ENCODE measurements at regions not wholly inside any gene's neighbourhood (a gene's known extent, or its start where the extent isn't known, plus 50 kb on each side); places are given as distances from the start of the nearest gene placed in this dataset.

DNA sequence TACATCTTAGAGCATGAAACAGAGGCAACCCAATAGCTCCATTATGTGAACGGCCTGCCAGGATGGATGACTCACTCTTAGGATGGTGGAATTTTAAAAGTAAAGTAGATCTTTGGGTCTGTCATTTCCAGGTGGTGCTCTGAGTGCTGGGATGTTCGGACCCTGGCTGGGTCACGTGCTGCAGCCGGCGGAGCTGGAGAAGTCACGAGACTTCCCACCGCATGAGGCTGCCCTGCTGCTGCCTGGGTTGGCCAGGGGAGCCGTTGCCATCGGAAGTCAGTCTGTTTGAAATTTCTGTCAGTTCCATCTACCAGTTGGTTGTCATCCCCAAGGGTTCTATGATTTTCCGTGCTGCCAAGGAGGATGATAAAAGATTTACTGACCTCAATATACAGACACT is 93.3 kb upstream of the ALKAL2 start:
- POLR2A ChIA-PET, result no interaction called here
- CTCF ChIA-PET, result no interaction called here
- no peaks in the 10 kb centered on the region for H3K4me1 Mint-ChIP-seq
- no peak overlapping the region for H3K27ac Mint-ChIP-seq
- peaks cover 18% of the 10 kb centered on the region for H3K27me3 Mint-ChIP-seq
- H3K4me3 Mint-ChIP-seq, result no peak overlapping the region
- no peaks in the 10 kb centered on the region for H3K9me3 Mint-ChIP-seq
- no peak for DNase-seq
- no peaks in the 10 kb centered on the region for H3K36me3 Mint-ChIP-seq (ENCODE audit: low read depth)

DNA sequence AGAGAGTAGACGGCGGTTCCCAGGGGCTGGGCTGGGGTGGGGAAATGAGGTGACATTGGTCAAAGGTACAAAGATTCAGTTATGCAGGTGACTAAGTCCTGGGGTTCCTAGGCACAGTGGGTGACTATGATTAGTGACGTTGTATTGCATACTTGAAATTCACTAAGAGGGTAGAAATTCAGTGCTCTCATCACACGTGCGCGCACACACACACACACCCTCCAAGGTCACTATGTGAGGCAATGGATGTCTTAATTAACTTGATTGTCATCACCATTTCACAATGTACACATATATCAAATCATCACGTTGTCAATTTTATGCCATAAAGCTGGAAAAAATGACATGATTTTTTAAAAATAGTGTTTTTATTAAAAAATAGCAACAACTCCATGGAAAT is 92.9 kb upstream of the ALKAL2 start:
- Mint-ChIP-seq H3K36me3 (ENCODE audit: low read depth) (no peaks in the 10 kb centered on the region), H3K27ac (no peak overlapping the region), H3K4me1 (no peaks in the 10 kb centered on the region), H3K27me3 (peaks cover 18% of the 10 kb centered on the region), H3K9me3 (no peaks in the 10 kb centered on the region), H3K4me3 (no peak overlapping the region)
- POLR2A ChIA-PET, result no interaction called here
- CTCF ChIA-PET, result no interaction called here
- DNase-seq, result no peak

GRCh38 chr2:380221-380620 is 92.3 kb upstream of the ALKAL2 start:
- Mint-ChIP-seq H3K36me3 (ENCODE audit: low read depth) (no peaks in the 10 kb centered on the region), H3K4me3 (no peak overlapping the region), H3K9me3 (no peaks in the 10 kb centered on the region), H3K27ac (no peak overlapping the region), H3K27me3 (peaks cover 18% of the 10 kb centered on the region), H3K4me1 (no peaks in the 10 kb centered on the region)
- DNase-seq, result no peak
- CTCF ChIA-PET, result no interaction called here
- POLR2A ChIA-PET, result no interaction called here

DNA sequence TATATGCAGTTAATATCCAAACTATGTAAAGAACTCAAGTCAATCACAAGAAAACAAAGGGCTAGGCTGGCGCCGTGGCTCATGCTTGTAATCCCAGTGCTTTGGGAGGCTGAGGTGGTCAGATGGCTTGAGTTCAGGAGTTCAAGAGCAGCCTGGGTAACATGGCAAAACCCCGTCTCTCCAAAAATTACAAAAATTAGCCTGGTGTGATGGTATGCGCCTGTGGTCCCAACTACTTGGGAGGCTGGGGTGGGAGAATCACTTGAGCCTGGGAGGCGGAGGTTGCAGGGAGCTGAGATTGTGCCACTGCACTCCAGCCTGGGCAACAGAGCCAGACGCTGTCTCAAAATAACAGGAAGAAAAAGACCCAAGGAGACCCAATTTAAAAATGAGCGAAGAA is 91.9 kb upstream of the ALKAL2 start:
- Mint-ChIP-seq H3K4me1 (no peaks in the 10 kb centered on the region), H3K4me3 (no peak overlapping the region), H3K27ac (no peak overlapping the region), H3K9me3 (no peaks in the 10 kb centered on the region), H3K36me3 (ENCODE audit: low read depth) (no peaks in the 10 kb centered on the region), H3K27me3 (peaks cover 18% of the 10 kb centered on the region)
- POLR2A ChIA-PET, result no interaction called here
- CTCF ChIA-PET, result no interaction called here
- DNase-seq, result no peak

GRCh38 chr2:378364-378763 is 90.5 kb upstream of the ALKAL2 start:
- Mint-ChIP-seq H3K27me3 (peaks cover 18% of the 10 kb centered on the region), H3K4me3 (no peak overlapping the region), H3K9me3 (no peaks in the 10 kb centered on the region), H3K27ac (no peak overlapping the region), H3K4me1 (no peaks in the 10 kb centered on the region), H3K36me3 (ENCODE audit: low read depth) (no peaks in the 10 kb centered on the region)
- ChIA-PET POLR2A (interaction anchor here (0.8 kb wide), 1 partner anchor 15 kb away, joined by 3 read pairs; no protein-coding TSS in a partner anchor), CTCF (no interaction called here)
- DNase-seq, result no peak

GRCh38 chr2:377414-377813 is 89.5 kb upstream of the ALKAL2 start:
- ChIA-PET POLR2A (no interaction called here), CTCF (no interaction called here)
- Mint-ChIP-seq H3K4me1 (no peaks in the 10 kb centered on the region), H3K4me3 (no peak overlapping the region), H3K27ac (no peak overlapping the region), H3K36me3 (ENCODE audit: low read depth) (no peaks in the 10 kb centered on the region), H3K9me3 (no peaks in the 10 kb centered on the region), H3K27me3 (peaks cover 20% of the 10 kb centered on the region)
- DNase-seq, result no peak

DNA sequence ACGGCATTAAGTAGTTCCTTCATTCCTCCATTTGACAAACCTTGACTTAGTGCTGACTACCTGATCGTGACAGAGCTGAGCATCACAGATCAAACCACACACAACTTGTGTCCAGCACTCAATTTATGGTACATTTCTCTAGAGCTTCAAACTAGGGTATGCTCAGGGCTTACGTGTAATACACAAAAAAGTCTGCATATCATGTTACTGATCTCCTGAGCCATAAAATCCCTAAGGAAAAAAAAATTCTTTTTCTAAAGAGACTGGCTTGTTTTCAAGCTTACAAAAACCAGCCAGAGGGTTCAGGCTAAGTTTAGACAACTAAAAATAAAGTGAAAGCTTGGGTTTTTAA is 88.0 kb upstream of the ALKAL2 start:
- Mint-ChIP-seq H3K9me3 (no peaks in the 10 kb centered on the region), H3K4me1 (no peaks in the 10 kb centered on the region), H3K27ac (no peak overlapping the region), H3K27me3 (peaks cover 25% of the 10 kb centered on the region), H3K36me3 (ENCODE audit: low read depth) (no peaks in the 10 kb centered on the region), H3K4me3 (no peak overlapping the region)
- ChIA-PET CTCF (no interaction called here), POLR2A (no interaction called here)
- DNase-seq, result no peak

DNA sequence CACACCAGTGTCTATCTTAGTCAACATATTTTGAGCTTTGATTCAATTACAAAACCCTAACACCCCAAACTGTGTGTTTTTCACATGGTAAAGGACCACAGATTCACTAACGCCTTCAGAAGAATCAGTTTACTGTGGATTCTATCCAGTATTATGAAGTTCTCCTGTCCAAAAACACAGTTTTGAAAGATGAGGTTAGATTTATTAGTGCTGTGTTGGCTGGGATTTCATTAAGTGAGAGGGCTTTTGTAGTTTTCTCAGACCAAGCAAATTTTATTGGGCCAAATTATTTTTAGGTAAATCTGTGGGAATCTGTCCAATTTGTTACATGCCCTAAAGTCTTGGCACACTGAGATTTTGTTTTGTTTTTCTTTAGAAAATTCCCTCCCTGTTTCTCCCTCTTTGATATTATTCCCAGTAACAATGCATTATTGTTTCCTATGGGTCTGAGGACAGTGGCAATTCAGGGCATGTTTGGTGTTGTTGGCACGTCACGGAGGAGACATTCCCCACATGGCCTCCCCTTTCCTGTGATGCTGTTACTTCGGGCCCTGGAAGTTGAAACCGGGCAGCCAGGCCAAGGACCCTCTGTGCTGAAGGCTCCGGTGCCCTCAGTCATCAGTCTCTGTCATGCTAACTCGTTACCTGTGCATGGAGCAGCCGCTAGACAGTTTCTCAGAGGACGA is 87.5 kb upstream of the ALKAL2 start:
- no peaks in the 10 kb centered on the region for H3K9me3 Mint-ChIP-seq
- POLR2A ChIA-PET, result no interaction called here
- no peaks in the 10 kb centered on the region for H3K36me3 Mint-ChIP-seq (ENCODE audit: low read depth)
- no peaks in the 10 kb centered on the region for H3K4me1 Mint-ChIP-seq
- CTCF ChIA-PET, result no interaction called here
- no peak for DNase-seq
- no peak overlapping the region for H3K4me3 Mint-ChIP-seq
- peaks cover 26% of the 10 kb centered on the region for H3K27me3 Mint-ChIP-seq
- no peak overlapping the region for H3K27ac Mint-ChIP-seq

DNA sequence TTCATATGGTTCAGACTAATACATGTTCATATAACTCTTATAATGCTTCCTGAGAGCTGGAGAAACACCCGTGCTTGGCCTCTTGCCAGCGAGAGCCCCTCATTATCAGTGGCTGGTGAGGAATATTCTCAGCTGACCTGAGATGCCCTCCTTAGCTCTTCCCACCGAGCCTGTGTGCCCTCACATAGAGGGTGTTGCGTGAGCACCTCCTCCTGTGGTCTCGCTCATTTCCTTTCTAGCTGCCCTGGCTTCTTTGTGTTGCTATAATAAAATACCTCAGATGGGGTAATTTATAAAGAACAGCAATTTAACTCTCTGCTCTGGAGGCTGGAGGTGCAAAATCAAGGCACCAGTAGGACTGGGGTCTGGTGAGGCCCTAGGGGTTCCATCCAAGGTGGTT is 80.5 kb upstream of the ALKAL2 start:
- ChIA-PET CTCF (no interaction called here), POLR2A (no interaction called here)
- no peak for DNase-seq
- H3K4me1 Mint-ChIP-seq, result no peaks in the 10 kb centered on the region
- H3K4me3 Mint-ChIP-seq, result no peak overlapping the region
- peaks cover 12% of the 10 kb centered on the region for H3K27me3 Mint-ChIP-seq
- no peak overlapping the region for H3K27ac Mint-ChIP-seq
- H3K36me3 Mint-ChIP-seq (ENCODE audit: low read depth), result no peaks in the 10 kb centered on the region
- H3K9me3 Mint-ChIP-seq, result peaks cover 3% of the 10 kb centered on the region

DNA sequence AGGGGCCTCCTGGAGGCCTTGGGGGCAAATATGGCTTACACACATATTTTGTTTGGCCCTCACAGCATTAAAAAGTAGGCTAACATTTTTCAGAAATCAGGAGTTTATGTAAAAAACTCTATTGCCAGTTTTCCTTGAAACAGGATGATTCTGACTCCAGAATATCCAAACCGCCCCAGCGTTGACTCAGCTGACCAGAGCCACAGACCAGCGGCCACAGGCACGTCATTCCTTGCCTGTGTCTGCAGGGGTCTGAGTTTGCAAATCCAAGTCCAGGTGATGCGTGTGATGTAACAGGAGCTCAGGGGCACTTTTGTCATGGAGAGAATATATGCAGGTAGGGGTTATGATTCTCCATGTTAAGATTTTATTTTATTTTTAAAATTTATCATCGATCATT is 79.4 kb upstream of the ALKAL2 start:
- POLR2A ChIA-PET, result no interaction called here

DNA sequence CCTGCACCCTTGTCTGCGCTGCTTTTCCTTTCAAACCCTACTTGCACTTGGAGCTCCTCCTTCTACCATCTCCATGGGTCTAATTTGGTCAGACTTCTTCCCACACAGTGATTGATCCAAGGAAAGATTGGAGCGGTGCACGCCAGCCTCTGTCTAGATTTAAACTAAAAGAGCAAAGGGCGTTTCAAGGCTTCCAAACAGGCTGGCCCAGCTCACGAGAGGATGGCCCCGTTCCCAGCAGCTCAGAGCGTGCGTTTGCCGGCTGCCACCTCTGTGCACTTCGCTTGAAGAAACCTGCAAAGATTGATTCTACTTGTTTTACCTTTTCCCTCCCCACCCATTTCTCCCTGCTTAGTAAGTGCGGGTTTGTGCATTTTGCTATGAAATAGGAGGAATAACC is 78.8 kb upstream of the ALKAL2 start:
- no peaks in the 10 kb centered on the region for H3K36me3 Mint-ChIP-seq (ENCODE audit: low read depth)
- no peak overlapping the region for H3K27ac Mint-ChIP-seq
- peaks cover 5% of the 10 kb centered on the region for H3K27me3 Mint-ChIP-seq
- H3K4me3 Mint-ChIP-seq, result no peak overlapping the region
- POLR2A ChIA-PET, result no interaction called here
- no peaks in the 10 kb centered on the region for H3K4me1 Mint-ChIP-seq
- H3K9me3 Mint-ChIP-seq, result peaks cover 4% of the 10 kb centered on the region
- no peak for DNase-seq
- CTCF ChIA-PET, result no interaction called here

More for the DNA sequence above, 79.4 kb upstream of the ALKAL2 start:
- H3K27ac Mint-ChIP-seq, result no peak overlapping the region
- no peak overlapping the region for H3K4me3 Mint-ChIP-seq
- no peaks in the 10 kb centered on the region for H3K36me3 Mint-ChIP-seq (ENCODE audit: low read depth)
- no peaks in the 10 kb centered on the region for H3K4me1 Mint-ChIP-seq
- CTCF ChIA-PET, result no interaction called here
- peaks cover 9% of the 10 kb centered on the region for H3K27me3 Mint-ChIP-seq
- no peak for DNase-seq
- H3K9me3 Mint-ChIP-seq, result peaks cover 4% of the 10 kb centered on the region

DNA sequence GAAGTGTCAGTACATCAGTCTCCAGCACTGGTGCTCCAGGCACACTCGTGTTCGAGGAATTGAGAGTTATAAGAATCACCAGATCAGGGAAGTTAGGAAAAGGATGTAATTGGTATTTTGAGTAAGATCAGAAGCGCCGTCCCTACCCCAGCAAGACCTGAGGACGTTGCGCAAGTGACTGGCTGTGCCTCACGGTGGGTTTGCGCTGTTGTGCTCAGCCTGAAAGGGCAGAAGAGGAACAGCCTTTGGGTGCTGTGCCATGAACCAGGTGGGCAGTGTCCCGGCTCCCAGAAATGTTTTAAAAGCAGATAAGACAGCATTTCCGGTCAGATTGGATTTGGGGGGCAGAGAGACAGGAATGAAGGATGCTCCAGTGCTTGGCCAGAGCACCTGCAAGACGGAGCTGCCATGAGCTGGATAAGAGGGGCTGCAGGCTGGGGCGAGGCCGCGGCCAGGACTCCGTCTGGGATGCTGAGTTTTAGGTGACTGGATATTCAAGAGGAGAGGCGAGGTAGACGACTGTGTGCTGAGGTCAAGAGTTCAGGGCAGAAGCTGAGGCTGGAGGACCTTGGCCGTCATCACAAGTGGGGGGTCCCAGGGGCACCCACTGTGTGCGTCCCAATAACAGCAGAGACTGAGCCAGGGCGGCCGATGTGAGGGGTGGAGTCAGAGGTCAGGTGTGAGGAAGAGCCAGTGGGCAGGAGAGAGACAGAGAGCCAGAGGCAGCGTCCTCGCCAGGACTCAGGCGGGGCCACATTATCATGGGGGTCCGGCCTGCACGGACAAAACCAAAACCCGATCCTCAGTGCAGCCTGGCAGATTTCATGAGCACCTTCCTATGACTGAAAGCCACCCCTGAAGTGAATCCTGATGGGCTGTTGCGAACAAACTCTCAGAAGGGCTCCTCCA is 77.7 kb upstream of the ALKAL2 start:
- Mint-ChIP-seq H3K27ac (no peak overlapping the region), H3K4me3 (no peak overlapping the region), H3K36me3 (ENCODE audit: low read depth) (no peaks in the 10 kb centered on the region), H3K4me1 (no peaks in the 10 kb centered on the region), H3K27me3 (peaks cover 5% of the 10 kb centered on the region), H3K9me3 (peaks cover 4% of the 10 kb centered on the region)
- ChIA-PET CTCF (no interaction called here), POLR2A (no interaction called here)
- DNase-seq, result no peak

GRCh38 chr2:363824-364470 is 76.1 kb upstream of the ALKAL2 start:
- Mint-ChIP-seq H3K27me3 (peaks cover 8% of the 10 kb centered on the region), H3K9me3 (peaks cover 4% of the 10 kb centered on the region), H3K4me3 (no peak overlapping the region), H3K36me3 (ENCODE audit: low read depth) (no peaks in the 10 kb centered on the region), H3K27ac (no peak overlapping the region), H3K4me1 (no peaks in the 10 kb centered on the region)
- ChIA-PET POLR2A (no interaction called here), CTCF (no interaction called here)
- no peak for DNase-seq

- POLR2A ChIA-PET, result no interaction called here
- H3K9me3 Mint-ChIP-seq, result peaks cover 4% of the 10 kb centered on the region
- H3K4me1 Mint-ChIP-seq, result no peaks in the 10 kb centered on the region
- no peak for DNase-seq
- no peak overlapping the region for H3K4me3 Mint-ChIP-seq
- CTCF ChIA-PET, result no interaction called here
- H3K27me3 Mint-ChIP-seq, result peaks cover 8% of the 10 kb centered on the region
- no peaks in the 10 kb centered on the region for H3K36me3 Mint-ChIP-seq (ENCODE audit: low read depth)
- H3K27ac Mint-ChIP-seq, result no peak overlapping the region
Observed at GRCh38 chr2:362924-363323, 75.0 kb upstream of the ALKAL2 start.

Measured in activated CD4-positive, alpha-beta memory T cell treated with anti-CD3 and anti-CD28 coated beads, Interleukin-2, amount 10 ng/mL, durations not matched to agents 7 days and 5 days (primary cell).